Erythroblast (primary cell): ENCODE measurements at regions not wholly inside any gene's neighbourhood (a gene's known extent, or its start where the extent isn't known, plus 50 kb on each side); places are given as distances from the start of the nearest gene placed in this dataset.

Experiments
- DNase-seq, 2 experiments: peaks; one replicate each; lab custom pipeline; 2025; lab: John Stamatoyannopoulos, UW
- GATA1 ChIP-seq: IDR thresholded peaks from 2 replicates; pipeline ENCODE4 v1.6.1; 2011; ENCODE audit warnings: low read depth, mild to moderate bottlenecking, control low read depth, low read length, moderate library complexity
- POLR2A ChIP-seq: IDR thresholded peaks from 2 replicates; pipeline ENCODE4 v1.6.1; 2011; ENCODE audit warnings: mild to moderate bottlenecking, low read length

GRCh38 chr14:51546603-51547258, 105.0 kb upstream of the FRMD6 start:
- DNase-seq = no peak
- TF ChIP-seq POLR2A = no peak

- DNase-seq = no peak
- no peak for TF ChIP-seq GATA1
- TF ChIP-seq POLR2A = no peak
Measured at GRCh38 chr14:51547260-51547659, 104.5 kb upstream of the FRMD6 start.

GRCh38 chr14:51547701-51548100, 104.0 kb upstream of the FRMD6 start:
- no peak for DNase-seq
- TF ChIP-seq POLR2A = no peak
- TF ChIP-seq GATA1 = no peak

GRCh38 chr14:51548187-51548586, 103.5 kb upstream of the FRMD6 start:
- TF ChIP-seq GATA1 (no peak), POLR2A (no peak)
- DNase-seq = no peak

GRCh38 chr14:51550636-51551035, 101.1 kb upstream of the FRMD6 start:
- TF ChIP-seq GATA1 = no peak
- no peak for TF ChIP-seq POLR2A
- DNase-seq = no peak

GRCh38 chr14:51552275-51552674, 99.4 kb upstream of the FRMD6 start:
- no peak for DNase-seq
- TF ChIP-seq GATA1 (no peak), POLR2A (no peak)

GRCh38 chr14:51552768-51553404, 98.8 kb upstream of the FRMD6 start:
- no peak for TF ChIP-seq GATA1
- no peak for TF ChIP-seq POLR2A
- no peak for DNase-seq

GRCh38 chr14:51554339-51554920, 97.3 kb upstream of the FRMD6 start:
- no peak for DNase-seq
- TF ChIP-seq POLR2A = no peak
- TF ChIP-seq GATA1 = no peak

- TF ChIP-seq GATA1 = no peak
- TF ChIP-seq POLR2A = no peak
- peak in 1 of 2 experiments; percentile 4 for DNase-seq
Measured at GRCh38 chr14:51554953-51555352, 96.8 kb upstream of the FRMD6 start.

- DNase-seq = no peak
- TF ChIP-seq POLR2A (no peak), GATA1 (no peak)
Measured at GRCh38 chr14:51561141-51561540, 90.6 kb upstream of the FRMD6 start.

GRCh38 chr14:51562816-51563215, 88.9 kb upstream of the FRMD6 start:
- TF ChIP-seq POLR2A = no peak
- no peak for TF ChIP-seq GATA1
- no peak for DNase-seq

- no peak for DNase-seq
- no peak for TF ChIP-seq POLR2A
- TF ChIP-seq GATA1 = no peak
Measured at GRCh38 chr14:51563560-51563959, 88.2 kb upstream of the FRMD6 start.

GRCh38 chr14:51564460-51564859, 87.2 kb upstream of the FRMD6 start:
- no peak for TF ChIP-seq GATA1
- TF ChIP-seq POLR2A = no peak
- DNase-seq = no peak

- no peak for DNase-seq
- no peak for TF ChIP-seq POLR2A
- no peak for TF ChIP-seq GATA1
Measured at GRCh38 chr14:51564986-51565604, 86.6 kb upstream of the FRMD6 start.
